GM21367 (cell line): ENCODE measurements at regions not wholly inside any gene's neighbourhood (a gene's known extent, or its start where the extent isn't known, plus 50 kb on each side); places are given as distances from the start of the nearest gene placed in this dataset.
"Not testable (repeated sequence)": the region's sequence is repeated elsewhere in the genome, so short reads cannot be mapped to it uniquely, and the experiment has no call there.

Experiments
- ATAC-seq: cut with Tn5 transposase; IDR thresholded peaks from one replicate; pipeline ENCODE4 v1.9.1; 2021; ENCODE audit not compliant: unreplicated experiment

DNA sequence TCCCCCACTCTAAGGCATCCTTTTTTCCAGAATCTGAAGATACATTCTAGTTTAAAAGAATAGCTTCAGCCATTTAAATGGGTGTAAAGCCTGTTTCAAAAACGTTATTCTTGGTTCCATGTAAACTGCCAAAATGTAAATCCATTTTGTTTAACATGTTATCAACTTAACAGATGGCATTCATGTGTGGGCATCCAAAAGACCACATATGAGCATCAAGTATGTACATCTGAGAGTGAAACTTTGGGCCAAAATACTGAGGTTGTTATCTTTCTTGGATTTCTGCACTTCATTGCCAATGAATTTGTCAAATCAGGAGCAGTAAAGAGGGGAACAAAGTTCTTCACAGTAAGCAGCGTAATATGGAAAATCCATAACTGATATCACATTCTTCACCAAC, 395.4 kb downstream of the ZNF804A start:
- no peak for ATAC-seq

DNA sequence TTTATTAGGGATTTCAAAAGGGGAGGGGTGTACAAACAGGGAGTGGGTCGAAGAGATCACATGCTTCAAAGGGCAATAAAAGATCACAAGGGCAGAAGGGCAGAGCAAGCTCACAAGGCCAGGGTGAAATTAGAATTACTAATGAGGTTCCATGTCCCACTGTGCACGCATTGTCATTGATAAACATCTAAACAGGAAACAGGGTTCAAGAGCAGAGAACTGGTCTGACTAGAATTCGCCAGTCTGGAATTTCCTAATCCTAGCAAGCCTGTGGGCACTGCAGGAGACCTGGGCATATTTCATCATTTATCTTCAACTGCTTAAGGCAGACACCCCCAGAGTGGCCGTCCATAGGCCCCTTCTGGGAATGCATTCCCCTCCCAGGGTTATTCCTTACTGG, 408.2 kb downstream of the ZNF804A start:
- ATAC-seq: no peak

DNA sequence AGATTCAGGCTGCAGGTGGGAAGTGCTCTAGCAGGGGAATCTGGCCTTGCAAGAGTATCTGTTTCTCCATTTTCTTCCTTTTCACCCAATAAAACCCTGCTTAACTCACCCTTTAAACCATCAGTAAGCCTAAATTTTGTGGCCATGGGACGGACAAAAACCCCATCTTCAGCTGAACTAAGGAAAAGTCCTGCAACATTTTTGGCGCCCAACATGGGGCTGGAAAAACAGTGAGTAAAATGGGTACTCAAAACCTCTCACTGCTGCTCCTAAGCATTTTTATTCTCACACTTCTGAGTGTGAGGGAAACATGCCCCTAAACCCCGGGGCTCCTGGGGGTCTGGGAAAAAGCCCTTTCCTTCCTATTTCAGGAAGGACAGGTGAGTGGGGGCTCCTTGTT, 414.3 kb downstream of the ZNF804A start:
- ATAC-seq: no peak

DNA sequence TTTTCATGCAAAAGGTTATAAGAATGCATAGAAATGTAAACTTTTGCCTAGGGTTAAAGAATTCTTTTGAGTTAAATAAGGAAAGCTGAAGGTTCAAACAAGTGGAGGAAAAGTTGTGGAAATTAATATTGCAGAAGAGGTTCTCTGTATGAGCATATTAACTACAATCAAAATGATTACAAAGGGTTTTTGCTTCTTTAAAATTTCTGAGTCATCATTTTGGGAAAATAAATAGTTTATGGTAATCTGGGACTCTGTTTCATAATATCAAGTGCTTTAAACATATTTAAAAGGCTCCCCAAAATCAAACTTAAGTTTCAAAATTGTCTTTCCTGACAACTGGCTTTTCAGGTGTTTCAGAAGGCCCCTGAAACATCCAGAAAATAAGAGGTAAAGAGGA, 415.7 kb downstream of the ZNF804A start:
- ATAC-seq: no peak

DNA sequence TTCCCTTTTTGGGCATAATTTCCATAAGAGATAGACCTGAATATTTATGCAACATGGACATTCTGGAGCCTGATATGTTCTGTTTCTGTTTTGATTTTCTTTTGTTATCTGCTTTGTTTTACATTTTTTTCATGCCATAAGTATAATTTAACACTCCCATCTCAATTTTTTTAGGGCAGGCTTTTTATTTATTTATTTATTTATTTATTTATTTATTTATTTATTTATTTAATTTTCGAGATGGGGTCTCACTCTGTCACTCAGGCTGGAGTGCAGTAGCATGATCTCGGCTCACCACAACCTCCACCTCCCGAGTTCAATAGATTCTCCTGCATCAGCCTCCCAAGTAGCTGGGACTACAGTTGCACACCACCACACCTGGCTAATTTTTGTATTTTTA, 427.6 kb downstream of the ZNF804A start:
- not testable (repeated sequence) for ATAC-seq

DNA sequence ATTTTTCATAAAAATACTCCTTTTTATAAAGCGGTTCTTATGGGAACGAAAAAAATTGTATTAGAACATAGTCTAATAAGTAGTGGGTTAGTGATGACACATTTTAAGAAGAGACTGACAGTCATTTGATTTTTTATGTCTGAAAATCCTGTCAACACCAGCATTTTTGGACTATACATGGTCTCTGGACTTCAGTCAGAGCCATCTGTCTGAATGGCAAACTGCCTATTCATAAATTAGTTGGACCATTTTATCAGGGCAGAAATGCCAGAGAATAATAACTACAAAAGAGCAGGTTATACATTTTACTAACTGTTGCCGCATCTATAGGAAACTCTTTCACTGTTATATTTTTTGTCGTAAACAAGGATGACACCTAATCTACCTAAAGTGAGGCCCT, 437.6 kb downstream of the ZNF804A start:
- ATAC-seq: no peak

DNA sequence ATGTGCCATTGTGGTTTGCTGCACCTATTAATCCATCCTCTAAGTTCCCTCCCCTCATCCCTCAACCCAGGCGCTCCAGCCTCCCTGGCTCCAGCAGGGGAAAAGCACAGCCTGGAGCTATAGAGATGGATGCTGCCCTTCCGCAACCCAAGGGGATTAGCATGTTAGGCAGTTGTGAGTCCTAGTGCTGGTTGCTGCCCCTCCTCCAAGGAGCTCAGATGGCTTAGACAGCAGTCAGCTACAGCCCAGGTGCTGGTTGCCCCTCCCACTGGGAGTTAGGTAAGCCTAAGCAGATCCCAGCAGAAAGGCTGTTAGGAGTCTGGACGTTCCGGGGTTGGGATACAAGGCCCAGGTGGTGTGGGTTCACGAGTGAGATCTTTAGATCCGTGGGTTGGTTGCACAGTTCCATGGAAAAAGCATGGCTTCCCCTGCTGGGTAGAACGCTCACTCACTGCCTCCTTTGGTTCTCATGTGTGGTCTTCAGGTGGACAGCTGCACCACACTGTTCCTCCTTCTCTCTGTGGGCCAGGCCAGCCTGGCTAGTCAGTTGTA, 446.1 kb downstream of the ZNF804A start:
- ATAC-seq: no peak

DNA sequence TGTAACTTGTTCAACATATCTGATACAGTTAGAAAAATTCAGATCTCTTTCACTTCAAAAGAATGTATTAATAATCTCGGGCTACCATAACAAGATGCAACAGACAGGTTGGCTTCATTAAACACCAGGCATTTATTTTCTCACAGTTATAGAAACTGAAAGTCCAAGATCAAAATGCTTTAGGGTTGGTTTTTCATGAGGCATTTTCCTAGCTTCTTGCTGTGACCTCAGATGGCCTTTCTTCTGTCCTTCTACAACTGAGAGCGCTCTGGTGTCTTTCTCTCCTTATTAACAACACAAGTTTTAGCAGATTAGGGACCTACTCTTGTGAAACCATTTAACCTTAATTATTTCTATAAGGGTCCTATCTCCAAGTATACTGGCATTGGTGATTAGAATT, 452.5 kb downstream of the ZNF804A start:
- no peak for ATAC-seq

DNA sequence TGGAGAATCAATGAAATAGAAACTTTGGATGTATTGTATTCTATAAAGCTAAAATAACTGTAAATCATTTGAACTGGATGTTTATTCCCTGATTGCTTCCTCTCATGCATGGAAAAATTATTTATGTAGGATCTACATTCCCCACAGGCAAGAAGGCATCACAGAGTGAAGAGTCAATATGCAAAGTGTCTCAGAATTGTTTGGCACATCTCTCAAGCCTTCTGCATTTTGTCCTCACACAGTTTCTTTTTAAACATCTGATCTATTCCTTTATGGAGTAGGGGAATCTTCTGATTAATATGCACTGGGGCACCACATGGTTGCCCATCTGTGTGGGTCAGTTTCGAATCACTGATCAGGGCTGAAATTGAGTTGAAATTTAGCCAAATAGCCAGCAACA, 465.4 kb downstream of the ZNF804A start:
- no peak for ATAC-seq

DNA sequence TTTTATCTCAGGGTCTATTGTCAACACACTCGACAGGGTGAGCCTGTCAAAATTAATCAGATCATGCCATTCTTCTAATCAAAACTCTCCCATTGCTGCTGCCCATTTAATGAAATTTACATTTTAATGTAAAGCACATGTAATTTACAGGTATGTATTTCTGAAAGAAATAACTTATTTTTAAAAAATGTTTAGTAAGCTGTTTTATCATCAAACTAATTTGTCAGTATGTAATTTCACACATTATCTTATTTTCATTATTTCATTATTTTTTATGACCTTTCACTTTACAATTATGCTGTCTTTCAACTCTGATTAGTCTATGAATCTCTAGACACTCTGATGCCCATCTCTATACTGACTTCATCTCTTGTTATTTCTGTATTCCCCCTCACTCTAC, 467.8 kb downstream of the ZNF804A start:
- no peak for ATAC-seq

DNA sequence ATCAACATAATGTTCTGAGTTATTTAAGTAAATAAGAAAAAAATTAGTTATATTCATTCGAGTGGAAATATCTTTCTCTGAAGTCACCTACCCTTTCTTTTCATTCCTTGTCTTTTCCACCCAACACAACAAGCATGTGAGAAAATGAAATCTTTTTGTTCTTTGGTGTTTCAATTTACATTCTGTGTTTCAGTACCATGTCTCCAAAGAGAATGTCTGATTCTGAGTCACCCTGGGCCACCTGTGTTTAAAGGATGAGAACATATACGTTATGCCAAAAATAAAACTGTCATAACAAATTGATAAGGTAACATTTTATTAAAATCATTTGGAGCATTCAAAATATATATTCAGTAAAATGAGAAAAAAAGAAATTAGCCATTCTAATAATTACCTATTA, 470.8 kb downstream of the ZNF804A start:
- ATAC-seq: no peak

DNA sequence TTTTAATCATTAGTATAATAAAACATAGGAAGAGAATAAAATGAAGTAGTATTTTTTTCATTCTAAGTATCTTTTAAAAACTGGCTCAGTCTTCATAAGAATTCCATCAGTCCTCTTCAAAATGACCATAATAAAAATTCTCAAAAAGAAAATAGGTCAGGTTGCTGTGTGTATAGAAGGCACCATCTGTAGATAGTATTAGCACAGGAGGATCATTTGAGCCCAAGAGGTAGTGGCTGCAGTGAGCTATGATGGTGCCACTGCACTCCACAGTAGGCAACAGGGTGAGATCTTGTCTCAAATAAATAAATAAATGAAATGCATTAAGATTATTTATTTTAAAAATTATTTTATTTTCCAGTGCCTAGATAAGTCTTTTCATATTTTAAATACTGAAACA, 475.8 kb downstream of the ZNF804A start:
- ATAC-seq: no peak

DNA sequence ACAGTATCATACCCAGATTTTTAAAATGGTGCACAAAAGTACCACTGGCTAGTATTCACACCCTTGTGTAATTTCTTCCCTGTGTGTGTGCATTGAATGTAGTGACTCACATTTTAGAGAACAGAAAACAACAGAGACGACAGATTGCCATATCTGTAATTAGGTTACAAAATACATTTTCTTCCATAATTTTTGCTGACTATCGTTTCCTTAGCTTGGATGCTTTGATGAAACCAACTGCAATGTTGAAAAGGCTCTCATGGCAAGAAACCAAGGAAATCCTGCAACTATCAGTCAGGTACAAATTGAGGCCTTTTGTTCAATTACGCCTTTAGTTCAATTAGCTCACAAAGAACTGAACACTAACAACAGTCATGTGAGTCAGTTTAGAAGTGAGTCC, 484.4 kb downstream of the ZNF804A start:
- ATAC-seq: no peak

DNA sequence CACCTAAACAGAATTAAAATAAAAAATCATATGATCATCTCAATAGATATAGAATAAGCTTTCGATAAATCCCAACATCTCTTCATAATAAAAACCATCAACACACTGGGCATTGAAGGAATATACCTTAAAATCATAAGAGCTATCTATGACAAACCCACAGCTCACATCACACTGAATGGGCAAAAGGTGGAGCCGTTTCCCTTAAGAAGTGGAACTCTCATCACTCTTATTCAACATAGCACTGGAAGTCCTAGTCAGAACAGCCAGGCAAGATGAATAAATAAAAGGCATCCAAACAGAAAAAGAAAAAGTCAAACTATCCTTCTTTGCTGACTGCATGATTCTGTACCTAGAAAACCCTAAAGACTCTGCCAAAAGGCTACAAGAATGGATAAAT, 510.3 kb downstream of the ZNF804A start:
- no peak for ATAC-seq

DNA sequence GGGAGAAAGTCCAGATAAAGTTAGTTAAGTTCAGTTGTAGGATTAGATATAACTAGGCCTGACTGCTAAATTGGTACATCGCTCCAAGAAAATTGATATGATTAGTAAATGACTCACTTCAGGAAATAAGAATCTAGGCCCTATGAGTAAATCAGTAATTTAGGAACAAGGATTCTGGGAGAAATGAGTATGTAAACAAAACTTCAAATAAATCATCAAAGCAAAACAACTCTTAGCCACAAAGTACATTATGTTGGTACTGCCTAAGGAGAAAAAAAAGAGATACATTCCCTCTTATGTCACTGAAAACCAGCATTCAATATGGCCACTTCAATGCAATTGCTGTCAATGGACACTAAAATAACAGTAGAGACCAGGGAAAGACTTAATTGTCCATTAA, 529.1 kb downstream of the ZNF804A start:
- no peak for ATAC-seq

DNA sequence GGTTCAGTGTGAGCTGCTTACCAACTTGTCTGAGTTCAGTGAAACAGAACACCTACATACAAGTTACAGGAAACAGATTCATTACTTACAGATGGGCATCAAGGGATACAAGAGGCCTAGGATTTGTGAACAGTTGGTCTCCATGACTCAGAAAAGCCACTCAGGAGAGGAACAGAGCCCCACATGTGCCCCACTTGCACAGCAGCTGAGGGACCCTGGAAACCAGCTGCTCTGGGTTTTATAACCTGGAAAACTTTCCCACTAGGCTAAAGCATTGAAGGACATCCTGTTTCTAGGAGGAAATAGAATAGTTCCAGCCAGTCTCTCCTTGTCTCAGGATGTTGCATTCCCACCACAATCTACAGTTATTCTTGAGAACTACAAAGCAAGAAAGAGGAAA, 530.0 kb downstream of the ZNF804A start:
- no peak for ATAC-seq

DNA sequence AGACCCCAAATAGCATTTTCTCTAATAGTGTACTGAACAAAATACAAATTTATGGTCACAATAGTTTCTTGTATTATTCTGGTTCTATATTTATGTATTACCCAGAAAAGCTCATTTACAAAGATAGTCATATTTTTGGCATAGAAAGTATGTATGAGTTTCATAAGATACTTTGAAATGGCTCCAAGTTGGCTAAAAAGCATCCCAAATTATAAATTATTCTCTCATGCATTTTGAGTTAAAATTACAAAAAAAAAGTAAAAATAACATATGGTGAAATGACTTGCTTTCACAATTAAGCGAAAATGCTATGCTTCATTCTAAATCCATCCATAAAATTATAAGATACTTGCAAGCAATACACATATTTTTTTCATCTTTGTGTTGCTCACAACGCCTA, 530.7 kb downstream of the ZNF804A start:
- ATAC-seq: no peak

DNA sequence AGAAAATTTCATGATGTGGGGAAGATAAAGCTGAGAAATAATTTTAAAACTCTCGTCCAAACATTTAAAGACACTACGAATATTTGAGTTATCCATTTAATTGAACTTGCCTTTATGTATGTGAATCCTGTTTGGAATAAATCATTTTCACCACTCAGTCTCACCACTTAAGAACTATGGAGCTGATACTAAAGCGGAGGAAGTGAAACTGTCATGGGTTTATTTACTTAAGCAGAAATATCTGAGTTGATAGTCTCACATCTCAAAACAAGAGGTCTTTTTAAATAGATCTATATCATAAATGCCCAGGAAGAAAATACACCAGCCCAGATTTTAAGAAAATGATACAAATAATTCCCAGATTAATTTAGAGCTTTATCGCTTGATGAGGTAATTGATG, 532.4 kb downstream of the ZNF804A start:
- ATAC-seq: no peak

DNA sequence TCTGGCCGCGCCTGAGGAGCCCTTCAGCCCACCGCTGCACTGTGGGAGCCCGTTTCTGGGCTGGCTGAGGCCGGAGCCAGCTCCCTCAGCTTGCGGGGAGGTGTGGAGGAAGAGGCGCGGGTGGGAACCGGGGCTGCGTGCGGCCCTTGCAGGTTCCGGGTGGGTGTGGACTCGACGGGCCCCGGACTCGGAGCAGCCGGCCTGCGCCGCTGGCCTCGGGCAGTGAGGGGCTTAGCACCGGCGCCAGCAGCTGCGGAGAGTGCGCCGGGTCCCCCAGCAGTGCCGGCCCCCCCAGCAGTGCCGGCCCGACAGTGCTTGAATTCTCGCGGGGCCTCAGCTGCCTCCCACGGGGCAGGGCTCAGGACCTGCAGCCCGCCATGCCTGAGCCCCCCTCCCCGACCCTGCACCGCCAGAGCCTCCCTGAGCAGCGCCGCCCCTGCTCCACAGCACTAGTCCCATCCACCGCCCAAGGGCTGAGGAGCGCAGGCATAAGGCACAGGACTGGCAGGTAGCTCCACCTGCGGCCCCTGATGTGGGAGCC, 534.2 kb downstream of the ZNF804A start:
- ATAC-seq: no peak

DNA sequence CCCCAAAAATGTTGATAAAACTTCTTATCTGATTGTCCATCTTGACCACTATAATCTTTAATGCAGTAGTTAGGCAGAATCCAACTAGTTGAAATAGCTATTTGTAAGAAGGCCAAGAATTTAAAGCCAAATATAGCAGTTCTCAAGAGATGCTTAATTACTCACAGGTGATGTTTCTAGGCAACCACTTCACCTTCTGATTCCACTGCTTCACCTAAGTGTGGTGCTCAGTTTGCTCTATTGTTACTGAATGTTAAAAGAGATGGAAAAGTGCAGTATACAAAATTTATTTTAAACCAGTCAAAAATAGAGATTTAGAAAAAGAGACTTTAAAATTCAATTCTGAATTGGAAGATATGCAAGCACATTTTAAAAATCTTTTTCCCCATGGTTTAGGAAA, 539.4 kb downstream of the ZNF804A start:
- ATAC-seq: no peak

DNA sequence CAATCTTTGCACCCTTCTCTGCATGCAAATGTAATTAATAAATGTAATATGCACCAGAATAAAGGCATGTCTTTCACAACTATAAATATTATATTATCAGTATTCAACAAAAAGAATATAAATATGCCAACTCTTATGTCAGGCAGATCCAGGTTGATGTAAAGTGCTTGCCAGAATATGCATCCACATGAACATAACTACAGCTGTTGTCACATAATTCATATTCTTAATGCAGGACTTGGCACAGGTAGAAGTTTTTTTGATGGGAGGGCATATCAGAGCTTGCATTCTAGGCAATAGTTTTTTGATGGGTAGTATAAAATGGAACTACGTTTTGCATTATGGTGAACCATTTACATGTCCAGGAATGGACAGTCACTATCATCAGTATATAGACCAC, 544.3 kb downstream of the ZNF804A start:
- no peak for ATAC-seq

DNA sequence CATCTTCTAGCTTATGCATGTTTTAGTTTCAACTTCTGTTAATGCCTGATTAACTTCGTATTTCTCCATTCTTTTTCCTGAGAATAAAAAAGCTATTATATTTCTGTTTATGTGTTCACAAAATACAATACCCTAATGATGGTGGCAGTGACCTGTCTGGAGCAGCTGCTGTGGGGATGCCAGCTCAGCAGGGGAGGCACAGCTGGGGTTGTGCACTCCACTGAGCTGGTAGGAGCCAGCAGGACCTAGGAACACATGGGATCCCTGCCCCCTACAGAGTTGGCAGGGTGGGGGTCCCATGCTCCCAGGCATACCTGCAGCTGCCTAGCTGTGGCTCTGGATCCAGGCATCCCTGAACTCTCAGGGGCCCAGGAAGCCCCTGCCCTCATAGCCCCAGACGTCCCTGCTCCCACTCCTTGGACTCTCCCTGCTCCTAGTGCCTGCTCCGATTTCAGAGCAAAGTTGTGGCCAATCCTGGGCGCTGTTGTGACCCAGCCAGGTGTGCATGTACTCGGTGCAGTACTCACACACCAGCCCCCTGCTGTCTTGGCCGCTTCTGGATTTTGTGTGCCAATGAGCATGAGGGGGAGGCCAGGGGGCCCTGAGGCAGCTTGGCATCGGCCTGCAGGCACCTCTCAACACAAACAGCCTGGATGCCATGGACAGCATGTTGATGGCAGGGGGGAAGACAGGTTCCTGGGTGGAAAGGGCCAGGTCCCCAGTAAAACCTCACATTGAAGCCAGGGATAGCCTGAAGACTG, 546.0 kb downstream of the ZNF804A start:
- no peak for ATAC-seq
